Amniotic stem cell (primary cell): ENCODE measurements at regions not wholly inside any gene's neighbourhood (a gene's known extent, or its start where the extent isn't known, plus 50 kb on each side); places are given as distances from the start of the nearest gene placed in this dataset.
"Not testable (repeated sequence)": the region's sequence is repeated elsewhere in the genome, so short reads cannot be mapped to it uniquely, and the experiment has no call there.

Experiments
- DNase-seq: peaks from one replicate; lab custom pipeline; 2025; lab: John Stamatoyannopoulos, UW

GRCh38 chr3:174457758-174458157, 401.4 kb upstream of the NAALADL2 start:
- no peak for DNase-seq

DNA sequence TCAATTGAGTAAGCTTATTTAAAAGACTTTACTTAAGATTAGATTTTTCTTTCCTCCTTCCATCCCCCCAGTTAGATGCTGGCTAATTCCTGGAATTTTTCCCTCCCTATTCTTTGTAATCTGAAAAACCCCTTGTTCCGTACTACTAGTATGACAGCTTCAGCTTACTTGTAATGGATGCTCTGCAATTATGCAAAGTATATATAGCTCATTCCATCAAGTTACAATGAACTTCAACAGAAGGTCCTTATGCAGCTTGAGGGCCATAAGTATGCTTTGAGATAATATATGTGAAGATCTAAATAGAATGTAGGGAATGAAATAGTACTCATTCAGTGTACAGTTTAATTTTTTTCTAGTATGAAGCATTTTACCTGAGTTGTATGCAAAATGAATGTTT, 398.3 kb upstream of the NAALADL2 start:
- DNase-seq: no peak

DNA sequence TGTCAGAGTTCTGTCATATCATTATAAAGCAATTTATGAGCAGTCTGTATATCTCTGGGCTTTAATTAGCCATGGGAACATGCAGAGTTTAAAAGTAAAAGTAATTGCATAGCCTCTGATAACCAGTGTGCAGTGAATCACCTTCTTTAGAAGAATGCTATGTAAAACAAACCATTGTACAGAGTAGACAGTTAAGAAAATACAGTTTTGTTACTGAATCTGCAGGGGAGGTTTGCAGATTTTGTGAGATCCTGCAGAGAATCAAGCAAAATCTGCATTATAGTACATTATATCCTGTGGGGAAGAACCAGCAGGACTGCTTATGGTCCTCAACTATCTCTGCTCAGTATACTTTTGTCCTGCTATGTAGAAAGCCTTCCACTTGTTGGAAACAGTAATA, 396.2 kb upstream of the NAALADL2 start:
- no peak for DNase-seq

- DNase-seq: no peak
These were observed 394.0 kb upstream of the NAALADL2 start for GRCh38 chr3:174465177-174465576.

GRCh38 chr3:174466471-174467054, 392.6 kb upstream of the NAALADL2 start:
- no peak for DNase-seq

DNA sequence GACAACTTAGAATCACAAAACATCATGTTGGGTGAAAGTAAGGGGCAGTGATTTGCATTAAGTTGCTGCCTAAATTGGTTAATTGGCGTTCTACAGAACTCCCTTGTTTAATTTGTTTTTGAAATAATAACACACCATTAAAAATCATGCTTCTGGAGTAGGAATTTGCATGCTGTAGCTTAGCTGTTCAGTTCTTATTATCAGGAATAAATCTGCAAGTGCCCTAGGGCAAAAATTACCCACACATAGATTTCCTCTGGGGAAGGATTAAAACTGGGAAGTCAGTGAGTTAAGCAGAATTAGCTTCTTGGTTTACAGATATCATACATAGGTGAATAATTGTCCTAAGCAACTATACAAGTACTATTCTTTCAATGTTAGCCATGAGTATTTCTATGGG, 381.6 kb upstream of the NAALADL2 start:
- DNase-seq: no peak

DNA sequence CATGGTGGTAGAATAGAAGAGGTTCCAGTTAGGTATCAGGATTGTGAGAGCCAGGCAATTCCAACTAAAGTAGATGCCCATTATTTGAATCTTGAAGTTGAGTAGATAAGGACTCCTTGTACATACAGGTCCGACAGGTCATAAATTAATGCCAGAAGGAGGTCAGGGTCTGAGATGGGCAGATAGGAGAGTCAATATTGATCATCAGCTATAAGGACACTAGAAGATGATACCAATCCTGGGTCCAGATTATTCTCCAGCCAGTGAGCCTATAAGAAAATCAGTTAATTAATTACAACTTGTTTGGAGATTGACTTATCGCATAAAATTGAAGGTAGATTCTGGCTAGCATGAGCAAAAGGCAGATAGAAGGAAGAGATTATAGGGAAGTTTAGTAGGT, 378.4 kb upstream of the NAALADL2 start:
- no peak for DNase-seq

DNA sequence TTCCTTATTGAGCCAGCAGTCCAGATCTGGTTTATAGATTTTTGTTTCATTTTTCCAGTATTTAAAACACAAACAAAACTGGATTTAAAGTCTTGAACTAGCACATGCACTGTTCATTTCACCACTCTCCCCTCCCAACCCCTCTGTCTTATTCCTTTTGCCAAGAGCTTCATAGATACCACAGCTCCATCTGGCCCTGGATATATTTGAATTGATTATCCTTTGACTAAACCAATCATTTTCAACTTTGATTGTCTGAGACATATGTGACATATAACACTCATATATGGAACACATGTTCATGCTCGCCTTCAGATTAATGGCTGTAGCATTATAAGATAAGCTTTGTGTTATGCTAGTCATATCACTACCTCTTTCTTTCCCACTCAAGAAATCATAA, 376.6 kb upstream of the NAALADL2 start:
- no peak for DNase-seq

DNA sequence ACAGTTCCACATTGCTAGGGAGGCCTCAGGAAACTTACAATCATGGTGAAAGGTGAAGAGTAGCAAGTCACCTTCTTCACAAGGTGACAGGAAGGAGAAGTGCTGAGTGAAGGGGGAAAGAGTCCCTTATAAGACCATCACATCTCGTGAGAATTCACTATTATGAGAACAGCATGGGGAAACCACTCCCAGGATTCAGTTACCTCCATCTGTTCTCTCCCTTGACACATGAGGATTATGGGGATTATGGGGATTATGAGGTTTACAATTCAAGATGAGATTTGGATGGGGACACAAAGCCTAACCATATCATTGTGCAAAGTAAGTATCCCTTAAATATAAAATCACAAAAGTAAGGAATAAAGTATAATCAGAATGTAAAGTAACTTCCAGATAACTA, 375.9 kb upstream of the NAALADL2 start:
- DNase-seq: no peak

- DNase-seq: not testable (repeated sequence)
These were observed 375.3 kb upstream of the NAALADL2 start for GRCh38 chr3:174483856-174484255.

DNA sequence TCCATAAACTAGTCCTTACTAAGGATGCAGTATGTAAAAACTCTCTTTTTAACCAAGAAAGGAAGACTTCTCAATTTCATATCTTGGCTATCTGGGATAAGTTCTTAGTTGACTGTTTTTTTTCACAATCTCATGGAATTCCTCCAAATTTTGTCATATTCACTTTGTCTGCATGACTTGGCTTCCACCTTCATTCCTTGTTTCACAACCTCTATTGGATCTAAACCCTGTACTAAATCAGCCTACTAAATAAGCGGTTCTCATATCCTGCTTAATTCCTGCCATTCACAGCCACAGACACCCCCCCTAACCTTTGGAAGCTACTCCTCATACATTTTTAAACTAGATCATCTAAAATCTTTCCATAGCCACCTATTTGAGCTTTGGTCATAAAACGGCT, 370.6 kb upstream of the NAALADL2 start:
- DNase-seq: no peak

- no peak for DNase-seq
These were observed 363.8 kb upstream of the NAALADL2 start for GRCh38 chr3:174495311-174495710.

DNA sequence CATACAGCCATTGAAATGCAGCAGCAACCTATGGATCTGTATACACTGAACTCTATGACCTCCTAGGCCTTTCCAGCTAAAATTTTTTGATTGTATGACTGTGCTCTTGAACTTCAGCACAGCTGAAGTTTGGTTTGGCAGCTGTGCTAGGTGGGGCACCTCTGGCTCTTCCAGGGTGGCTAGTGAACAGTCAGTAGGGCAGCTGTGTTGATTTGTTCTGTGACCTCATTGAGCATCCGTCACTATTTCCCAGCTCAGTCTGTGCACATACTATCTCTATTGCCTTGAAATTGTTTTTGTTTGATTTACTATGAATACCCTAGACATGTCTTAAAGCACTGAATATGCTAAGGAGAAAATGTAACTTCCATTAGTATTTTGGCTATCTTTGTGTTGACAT, 363.2 kb upstream of the NAALADL2 start:
- no peak for DNase-seq

DNA sequence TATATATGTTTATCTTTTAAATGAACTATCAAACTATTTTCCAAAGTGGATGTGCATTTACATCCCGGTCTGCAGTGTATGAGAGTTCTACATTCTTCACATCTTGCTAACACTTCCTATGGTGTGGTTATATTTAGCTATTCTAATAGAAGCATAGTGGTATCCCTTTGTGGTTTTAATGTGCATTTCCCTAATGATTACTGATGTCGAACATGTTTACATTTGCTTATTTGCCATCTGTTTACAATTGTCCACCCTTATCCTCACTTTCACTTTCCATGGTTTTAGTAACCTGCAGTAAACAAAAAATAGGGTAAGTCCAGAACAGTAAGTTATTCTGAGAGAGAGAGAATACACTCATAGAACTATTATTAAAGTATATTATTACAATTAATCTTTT, 360.5 kb upstream of the NAALADL2 start:
- no peak for DNase-seq

- DNase-seq: no peak
These were observed 353.9 kb upstream of the NAALADL2 start for GRCh38 chr3:174505266-174505665.

DNA sequence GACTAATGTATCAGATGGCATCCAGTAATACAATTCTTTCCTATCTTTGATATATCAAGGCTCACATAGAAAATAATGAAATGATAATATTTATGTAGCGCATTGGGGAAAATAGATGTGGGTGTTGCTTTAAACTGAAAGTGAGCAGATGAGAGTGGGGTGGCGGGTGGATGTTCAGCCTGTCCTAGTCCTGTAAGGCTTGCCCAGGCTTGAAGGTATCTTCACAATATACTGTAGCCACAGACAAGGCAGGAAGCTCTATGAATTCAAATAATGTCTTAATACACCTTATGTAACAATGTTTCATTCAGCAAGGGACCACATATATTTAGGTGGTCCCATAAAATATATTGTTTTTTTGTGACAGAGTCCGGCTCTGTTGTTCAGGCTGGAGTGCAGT, 334.9 kb upstream of the NAALADL2 start:
- no peak for DNase-seq

GRCh38 chr3:174529298-174529697, 329.8 kb upstream of the NAALADL2 start:
- DNase-seq: no peak

DNA sequence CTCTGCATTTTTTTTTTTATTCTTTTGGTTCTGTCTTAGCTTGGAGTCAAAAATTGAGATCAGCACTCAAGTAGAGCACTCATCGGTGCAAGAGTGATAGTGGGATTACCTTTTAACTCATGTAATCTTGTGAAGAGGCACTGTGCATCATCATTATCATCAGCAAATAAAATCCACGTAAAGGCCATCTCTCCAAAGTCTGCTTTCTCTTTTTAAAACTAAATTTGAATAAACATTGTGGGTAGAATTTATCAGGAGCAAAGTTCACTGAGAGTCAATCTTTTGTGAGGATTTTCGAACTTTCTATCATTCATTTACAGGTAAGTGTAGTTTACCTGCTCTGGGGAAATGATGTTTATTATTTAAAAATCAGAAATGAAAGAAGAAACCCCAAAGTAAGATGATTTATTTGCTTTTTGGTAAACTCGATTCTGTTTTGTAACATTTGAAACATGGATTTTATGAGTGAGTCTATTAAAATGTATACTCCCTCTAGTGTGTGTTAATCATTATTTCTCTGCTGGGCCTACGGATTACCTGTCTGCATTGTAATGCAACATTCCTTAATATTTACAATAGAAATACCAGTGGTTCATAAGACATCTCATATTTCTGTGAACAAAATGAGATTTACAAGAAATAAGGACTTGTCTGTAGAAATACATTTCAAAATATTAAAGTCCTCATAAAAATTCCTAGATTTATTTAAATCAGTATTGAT, 327.7 kb upstream of the NAALADL2 start:
- no peak for DNase-seq

GRCh38 chr3:174532216-174532615, 326.9 kb upstream of the NAALADL2 start:
- DNase-seq: no peak

DNA sequence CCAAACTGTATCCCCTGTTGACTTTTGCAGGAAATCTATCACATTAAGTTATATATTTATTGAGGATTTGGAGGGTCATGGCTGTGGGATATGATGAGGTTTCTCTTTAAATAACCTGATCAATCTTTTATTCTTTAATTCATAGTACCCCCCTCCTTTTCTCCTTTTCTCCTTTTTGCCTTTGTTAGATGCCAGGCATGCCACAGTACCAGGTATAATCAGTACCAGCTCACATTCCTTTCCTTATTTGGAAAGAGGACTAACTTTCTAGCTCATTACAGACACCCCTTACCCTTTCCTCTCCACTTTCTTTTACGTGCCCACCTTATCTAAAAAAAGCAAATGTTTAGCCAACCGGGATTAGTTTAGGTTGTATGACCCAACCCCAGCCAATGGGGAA, 326.4 kb upstream of the NAALADL2 start:
- DNase-seq: no peak

GRCh38 chr3:174533286-174533685, 325.8 kb upstream of the NAALADL2 start:
- no peak for DNase-seq

GRCh38 chr3:174536319-174536718, 322.8 kb upstream of the NAALADL2 start:
- no peak for DNase-seq

GRCh38 chr3:174538151-174538550, 321.0 kb upstream of the NAALADL2 start:
- DNase-seq: no peak
